Astrocyte of the hippocampus (primary cell): ENCODE measurements at regions not wholly inside any gene's neighbourhood (a gene's known extent, or its start where the extent isn't known, plus 50 kb on each side); places are given as distances from the start of the nearest gene placed in this dataset.

Experiments
- DNase-seq: peaks from one replicate; pipeline ENCODE4 v3.0.0; 2011; ENCODE audit warnings: low read depth, low spot score

GRCh38 chr10:3467052-3467951 lies 294.7 kb upstream of the PITRM1 start:
- peak; percentile 97 for DNase-seq

- no peak for DNase-seq
Measured at GRCh38 chr10:3465406-3465891, 292.9 kb upstream of the PITRM1 start.

- no peak for DNase-seq
Measured at GRCh38 chr10:3464760-3465405, 292.3 kb upstream of the PITRM1 start.

- no peak for DNase-seq
Measured at GRCh38 chr10:3460420-3461128, 288.0 kb upstream of the PITRM1 start.

- peak; percentile 11 for DNase-seq
Measured at GRCh38 chr10:3455385-3456334, 283.1 kb upstream of the PITRM1 start.

- peak; percentile 78 for DNase-seq
Measured at GRCh38 chr10:3452683-3453361, 280.2 kb upstream of the PITRM1 start.

- DNase-seq: peak; percentile 95
Measured at GRCh38 chr10:3452173-3452626, 279.6 kb upstream of the PITRM1 start.

- DNase-seq: no peak
Measured at GRCh38 chr10:3451516-3452172, 279.1 kb upstream of the PITRM1 start.

GRCh38 chr10:3446221-3446620 lies 273.6 kb upstream of the PITRM1 start:
- DNase-seq: no peak

GRCh38 chr10:3445648-3446047 lies 273.1 kb upstream of the PITRM1 start:
- no peak for DNase-seq

- no peak for DNase-seq
Measured at GRCh38 chr10:3442451-3442990, 269.9 kb upstream of the PITRM1 start.

GRCh38 chr10:3439183-3439582 lies 266.6 kb upstream of the PITRM1 start:
- no peak for DNase-seq

- DNase-seq: no peak
Measured at GRCh38 chr10:3438606-3439005, 266.0 kb upstream of the PITRM1 start.

- DNase-seq: peak; percentile 12
Measured at GRCh38 chr10:3435671-3436070, 263.1 kb upstream of the PITRM1 start.

GRCh38 chr10:3433988-3434387 lies 261.4 kb upstream of the PITRM1 start:
- DNase-seq: no peak

- DNase-seq: peak; percentile 16
Measured at GRCh38 chr10:3433131-3433530, 260.5 kb upstream of the PITRM1 start.

GRCh38 chr10:3432081-3432825 lies 259.7 kb upstream of the PITRM1 start:
- peak; percentile 25 for DNase-seq

- no peak for DNase-seq
Measured at GRCh38 chr10:3430501-3430900, 257.9 kb upstream of the PITRM1 start.

- DNase-seq: no peak
Measured at GRCh38 chr10:3429676-3430075, 257.1 kb upstream of the PITRM1 start.
